ENCODE measurements at regions not wholly inside any gene's neighbourhood (a gene's known extent, or its start where the extent isn't known, plus 50 kb on each side); places are given as distances from the start of the nearest gene placed in this dataset.
A peak's percentile ranks its signal among the peaks of the same experiment; 100 is the strongest.

DNA sequence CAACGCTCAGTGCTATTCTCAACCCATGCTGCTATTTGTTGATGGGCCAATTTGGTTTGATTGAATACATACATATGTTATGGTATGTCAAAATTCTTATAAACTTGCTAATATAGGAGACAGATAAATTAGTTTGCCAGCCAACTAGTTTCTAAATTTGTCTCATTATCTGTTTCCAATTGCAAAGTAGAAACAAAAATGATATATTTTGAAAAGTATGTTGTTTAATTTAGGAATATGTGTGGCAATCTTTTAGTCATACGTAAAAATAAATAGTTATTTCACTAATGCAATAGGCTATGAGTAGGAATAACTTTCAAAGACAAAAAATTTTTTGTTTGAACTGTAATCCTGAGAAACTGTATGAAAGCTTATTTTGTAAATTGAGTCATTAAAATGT, 210.6 kb upstream of the KCNJ16 start:
- FAIRE-seq, result peak; percentile 49
- Histone ChIP-seq H3K4me3 (no peak overlapping the region), H3K4me1 (no peaks in the 10 kb centered on the region)

DNA sequence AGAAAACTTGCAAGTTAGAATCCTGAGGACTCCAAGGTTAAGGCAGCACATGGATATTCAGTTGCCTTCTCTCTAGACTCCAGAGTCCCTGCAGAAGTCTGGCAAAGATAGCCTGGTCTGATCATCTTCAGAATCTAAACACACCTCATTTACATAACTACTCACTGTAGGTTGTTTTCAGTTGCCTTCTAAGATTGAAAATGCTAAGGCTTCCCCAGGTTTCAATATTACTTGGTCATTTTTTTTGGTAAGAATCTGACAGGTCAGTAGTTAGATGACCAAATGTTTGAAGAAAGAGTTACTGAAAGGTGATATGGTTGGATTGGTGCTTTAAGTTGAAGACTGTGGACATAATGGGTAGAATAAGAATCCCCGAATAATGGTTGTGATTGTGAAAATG, 205.4 kb upstream of the KCNJ16 start:
- DNase-seq (no peak), FAIRE-seq (no peak), ATAC-seq (no peak)
- Histone ChIP-seq H3K36me3 (peaks cover 0 to 2% (median 0%) of the 10 kb centered on the region in 3 donors), H3K9me3 (no peaks in the 10 kb centered on the region), H3K4me1 (no peaks in the 10 kb centered on the region), H3K27me3 (no peaks in the 10 kb centered on the region), H3K4me3 (no peak overlapping the region), H3K27ac (no peak overlapping the region)
- WGBS, 2 donors, result 79 to 83% methylated on average over 1 of the region's 1 CpG
- intact Hi-C loops (cut with DNase I), result no loop called here
- no peak for TF ChIP-seq CTCF (IDR thresholded peaks at IDR 0.05)

More for the DNA sequence above, 210.6 kb upstream of the KCNJ16 start:
- Histone ChIP-seq H3K27ac (no peak overlapping the region), H3K27me3 (no peaks in the 10 kb centered on the region), H3K36me3 (no peaks in the 10 kb centered on the region), H3K9me3 (no peaks in the 10 kb centered on the region)
- ATAC-seq (no peak), DNase-seq (no peak)
- TF ChIP-seq CTCF (IDR thresholded peaks at IDR 0.05), result no peak
- 85 to 91% methylated on average over 2 of the region's 2 CpGs for WGBS, 2 donors
- intact Hi-C loops (cut with DNase I), result no loop called here

- Histone ChIP-seq H3K27ac (no peak overlapping the region), H3K36me3 (peaks cover 0 to 2% (median 0%) of the 10 kb centered on the region in 3 donors), H3K27me3 (no peaks in the 10 kb centered on the region), H3K4me3 (no peak overlapping the region), H3K4me1 (no peaks in the 10 kb centered on the region), H3K9me3 (no peaks in the 10 kb centered on the region)
- DNase-seq (no peak), ATAC-seq (no peak), FAIRE-seq (no peak)
- no peak for TF ChIP-seq CTCF (IDR thresholded peaks at IDR 0.05)
- WGBS, 2 donors, result 78 to 94% methylated on average over 1 of the region's 1 CpG
- intact Hi-C loops (cut with DNase I), result no loop called here
Measured at GRCh38 chr17:69870091-69870530, 204.9 kb upstream of the KCNJ16 start.

DNA sequence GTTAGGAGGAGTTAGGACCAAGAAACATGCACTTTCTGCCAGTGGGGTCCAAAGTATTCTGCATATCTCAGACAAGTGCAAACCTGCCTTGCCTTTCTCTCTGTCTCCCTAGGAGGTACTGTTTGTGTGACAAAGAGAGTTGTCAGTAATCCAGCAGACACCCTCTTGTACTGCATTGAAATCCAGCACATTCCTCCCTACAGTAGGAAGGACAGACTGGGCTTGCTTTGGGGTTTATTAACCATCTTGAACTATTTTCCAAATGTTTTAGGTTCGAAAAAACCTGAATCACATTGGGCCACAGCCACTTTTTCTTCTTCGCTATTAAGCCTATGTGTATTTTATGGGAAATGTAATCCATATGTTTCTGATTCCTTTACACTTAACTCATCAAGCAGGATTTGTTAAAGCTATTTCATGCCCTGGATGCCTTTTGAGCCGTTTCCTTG, 204.2 kb upstream of the KCNJ16 start:
- Histone ChIP-seq H3K4me1 (no peaks in the 10 kb centered on the region), H3K27me3 (no peaks in the 10 kb centered on the region), H3K27ac (no peak overlapping the region), H3K4me3 (no peak overlapping the region), H3K9me3 (no peaks in the 10 kb centered on the region), H3K36me3 (peaks cover 0 to 2% (median 0%) of the 10 kb centered on the region in 3 donors)
- no peak for ATAC-seq
- FAIRE-seq, result no peak
- no peak for TF ChIP-seq CTCF (IDR thresholded peaks at IDR 0.05)
- intact Hi-C loops (cut with DNase I), result no loop called here
- WGBS, 2 donors, result 65% methylated on average over 3 of the region's 3 CpGs
- no peak for DNase-seq

DNA sequence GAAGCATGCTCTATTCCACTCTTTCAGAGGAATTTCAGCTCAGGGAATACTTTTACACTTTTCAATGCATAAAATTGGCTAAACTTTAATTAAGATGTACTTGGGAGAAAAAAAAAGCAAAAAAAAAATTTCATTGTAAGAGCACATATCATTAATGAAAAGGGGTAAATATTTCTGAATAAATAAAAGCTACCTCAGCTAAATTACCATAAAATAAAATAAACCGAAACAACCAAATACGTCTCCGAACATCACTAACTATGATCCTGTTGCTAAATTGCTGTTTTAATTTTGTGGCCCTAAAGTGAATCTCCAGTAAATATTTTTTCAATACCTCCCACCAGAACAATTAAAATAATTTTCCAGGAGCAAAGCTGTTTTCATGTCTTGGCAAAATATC, 203.7 kb upstream of the KCNJ16 start:
- 92 to 97% methylated on average over 3 of the region's 3 CpGs for WGBS, 2 donors
- no peak overlapping the region for H3K4me3 ChIP-seq
- H3K9me3 ChIP-seq, result no peaks in the 10 kb centered on the region
- no peak for DNase-seq
- intact Hi-C loops (cut with DNase I), result no loop called here
- no peak for ATAC-seq
- TF ChIP-seq CTCF (IDR thresholded peaks at IDR 0.05), result no peak
- H3K27me3 ChIP-seq, result no peaks in the 10 kb centered on the region
- H3K27ac ChIP-seq, result no peak overlapping the region
- no peak for FAIRE-seq
- peaks cover 0 to 2% (median 0%) of the 10 kb centered on the region in 3 donors for H3K36me3 ChIP-seq
- no peaks in the 10 kb centered on the region for H3K4me1 ChIP-seq
